ENCODE measurements at regions not wholly inside any gene's neighbourhood (a gene's known extent, or its start where the extent isn't known, plus 50 kb on each side); places are given as distances from the start of the nearest gene placed in this dataset.

GRCh38 chr14:89573399-89573657 is 156.3 kb upstream of the FOXN3 start:
- no peak for DNase-seq (ENCODE audit: low read depth in 2 of 2)
- no peak overlapping the region for H3K4me3 ChIP-seq (replicated peaks in 1 of 2; ENCODE audit: low read depth in 2 of 2, low read length in 2 of 2)
- TF ChIP-seq CTCF (IDR thresholded peaks at IDR 0.05; ENCODE audit: low read depth, low read length): no peak

- TF ChIP-seq CTCF (IDR thresholded peaks at IDR 0.05; ENCODE audit: low read depth, low read length): no peak
Observed at GRCh38 chr14:89572596-89573398, 155.8 kb upstream of the FOXN3 start.

GRCh38 chr14:89571491-89571890 is 154.5 kb upstream of the FOXN3 start:
- no peak overlapping the region for H3K4me3 ChIP-seq (replicated peaks in 1 of 2; ENCODE audit: low read depth in 2 of 2, low read length in 2 of 2)

More at GRCh38 chr14:89572596-89573398, 155.8 kb upstream of the FOXN3 start:
- DNase-seq (ENCODE audit: low read depth in 2 of 2): no peak
- H3K4me3 ChIP-seq (replicated peaks in 1 of 2; ENCODE audit: low read depth in 2 of 2, low read length in 2 of 2): no peak overlapping the region

GRCh38 chr14:89566644-89567415 is 149.8 kb upstream of the FOXN3 start:
- DNase-seq (ENCODE audit: low read depth in 2 of 2): no peak
- no peak overlapping the region for H3K4me3 ChIP-seq (replicated peaks in 1 of 2; ENCODE audit: low read depth in 2 of 2, low read length in 2 of 2)
- no peak for TF ChIP-seq CTCF (IDR thresholded peaks at IDR 0.05; ENCODE audit: low read depth, low read length)

More at GRCh38 chr14:89571491-89571890, 154.5 kb upstream of the FOXN3 start:
- DNase-seq (ENCODE audit: low read depth in 2 of 2): no peak
- no peak for TF ChIP-seq CTCF (IDR thresholded peaks at IDR 0.05; ENCODE audit: low read depth, low read length)

- TF ChIP-seq CTCF (IDR thresholded peaks at IDR 0.05; ENCODE audit: low read depth, low read length): no peak
- H3K4me3 ChIP-seq (replicated peaks in 1 of 2; ENCODE audit: low read depth in 2 of 2, low read length in 2 of 2): no peak overlapping the region
- DNase-seq (ENCODE audit: low read depth in 2 of 2): no peak
Observed at GRCh38 chr14:89566180-89566579, 149.1 kb upstream of the FOXN3 start.

- TF ChIP-seq CTCF (IDR thresholded peaks at IDR 0.05; ENCODE audit: low read depth, low read length): no peak
Observed at GRCh38 chr14:89565607-89566006, 148.6 kb upstream of the FOXN3 start.

More at GRCh38 chr14:89565607-89566006, 148.6 kb upstream of the FOXN3 start:
- no peak for DNase-seq (ENCODE audit: low read depth in 2 of 2)
- no peak overlapping the region for H3K4me3 ChIP-seq (replicated peaks in 1 of 2; ENCODE audit: low read depth in 2 of 2, low read length in 2 of 2)

All from cardiac fibroblast (primary cell).